ENCODE measurements at regions not wholly inside any gene's neighbourhood (a gene's known extent, or its start where the extent isn't known, plus 50 kb on each side); places are given as distances from the start of the nearest gene placed in this dataset.
"Not testable (repeated sequence)": the region's sequence is repeated elsewhere in the genome, so short reads cannot be mapped to it uniquely, and the experiment has no call there.

DNA sequence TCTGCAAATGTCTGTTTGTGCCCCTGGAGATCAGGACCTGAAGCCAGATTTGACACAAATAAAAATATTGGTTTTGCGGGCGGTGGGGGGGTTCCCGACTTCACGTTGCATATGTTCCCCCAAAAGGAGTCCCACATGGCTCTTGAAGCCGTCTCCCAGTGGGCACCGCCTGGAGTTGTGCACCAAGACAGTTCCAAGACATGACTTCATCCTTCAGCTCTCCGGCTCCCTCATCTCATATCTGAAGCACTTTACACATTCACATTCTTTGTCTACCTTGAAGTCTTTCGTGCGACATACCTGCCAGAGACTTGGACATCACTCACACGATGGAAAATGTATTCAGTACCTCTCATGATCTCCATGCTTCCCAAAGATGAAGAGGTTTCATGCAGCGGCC lies 362.8 kb upstream of the FOXK1 start:
- DNase-seq: no peak

DNA sequence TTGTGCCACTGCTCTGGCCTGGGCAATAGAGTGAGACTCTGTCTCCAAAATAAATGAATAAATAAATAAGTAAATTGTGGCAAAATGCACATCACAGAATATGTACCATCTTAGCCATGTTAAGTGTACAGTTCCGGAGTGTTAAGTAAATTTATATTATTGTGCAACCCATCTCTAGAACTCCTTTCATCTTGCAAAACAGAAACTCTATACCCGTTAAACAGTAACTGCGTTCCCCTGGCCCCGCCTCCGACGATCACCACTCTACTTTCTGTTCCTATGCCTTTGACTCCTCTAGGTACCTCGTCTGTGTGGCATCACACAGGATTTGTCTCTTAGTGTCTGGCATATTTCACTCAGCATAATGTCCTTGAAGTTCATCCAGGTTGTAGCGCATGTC lies 356.4 kb upstream of the FOXK1 start:
- DNase-seq: no peak

DNA sequence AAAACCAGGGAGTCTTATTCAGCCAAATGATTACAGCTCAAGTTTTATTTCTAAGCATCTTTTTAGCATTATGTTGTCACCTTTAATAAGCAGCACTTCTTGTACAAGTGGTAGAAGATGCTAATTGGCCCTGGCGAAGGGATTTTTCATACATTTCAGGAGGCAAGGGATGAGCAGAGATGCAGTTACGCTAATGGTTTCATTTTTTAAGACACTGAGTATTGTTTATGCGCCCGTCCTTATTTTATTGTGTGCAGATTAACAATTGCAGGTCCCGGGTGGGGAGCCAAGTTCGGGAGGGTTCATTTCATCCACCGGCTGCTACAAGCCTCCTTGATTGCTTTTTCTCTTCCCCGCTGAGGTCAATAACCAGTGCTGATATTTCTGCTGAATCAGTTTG lies 350.4 kb upstream of the FOXK1 start:
- no peak for DNase-seq

DNA sequence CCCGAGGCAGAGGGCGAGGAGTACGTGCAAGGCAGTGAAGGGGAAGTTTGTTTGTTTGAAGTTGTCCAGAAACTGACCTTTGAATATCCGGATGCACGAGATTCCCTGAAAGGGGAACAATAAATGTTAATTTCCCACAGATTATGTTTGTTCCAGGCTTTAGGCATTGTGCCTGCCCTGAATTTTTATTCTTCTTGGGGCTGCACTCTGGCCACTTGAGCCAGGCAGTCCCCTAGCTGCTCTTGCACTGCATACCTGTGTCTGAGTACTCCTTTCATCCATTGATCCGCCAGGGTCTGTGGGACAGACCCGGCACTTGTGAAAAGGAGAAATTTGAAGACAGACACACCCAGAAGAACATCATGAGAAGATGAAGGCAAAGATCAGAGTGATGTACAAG lies 343.5 kb upstream of the FOXK1 start:
- no peak for DNase-seq

DNA sequence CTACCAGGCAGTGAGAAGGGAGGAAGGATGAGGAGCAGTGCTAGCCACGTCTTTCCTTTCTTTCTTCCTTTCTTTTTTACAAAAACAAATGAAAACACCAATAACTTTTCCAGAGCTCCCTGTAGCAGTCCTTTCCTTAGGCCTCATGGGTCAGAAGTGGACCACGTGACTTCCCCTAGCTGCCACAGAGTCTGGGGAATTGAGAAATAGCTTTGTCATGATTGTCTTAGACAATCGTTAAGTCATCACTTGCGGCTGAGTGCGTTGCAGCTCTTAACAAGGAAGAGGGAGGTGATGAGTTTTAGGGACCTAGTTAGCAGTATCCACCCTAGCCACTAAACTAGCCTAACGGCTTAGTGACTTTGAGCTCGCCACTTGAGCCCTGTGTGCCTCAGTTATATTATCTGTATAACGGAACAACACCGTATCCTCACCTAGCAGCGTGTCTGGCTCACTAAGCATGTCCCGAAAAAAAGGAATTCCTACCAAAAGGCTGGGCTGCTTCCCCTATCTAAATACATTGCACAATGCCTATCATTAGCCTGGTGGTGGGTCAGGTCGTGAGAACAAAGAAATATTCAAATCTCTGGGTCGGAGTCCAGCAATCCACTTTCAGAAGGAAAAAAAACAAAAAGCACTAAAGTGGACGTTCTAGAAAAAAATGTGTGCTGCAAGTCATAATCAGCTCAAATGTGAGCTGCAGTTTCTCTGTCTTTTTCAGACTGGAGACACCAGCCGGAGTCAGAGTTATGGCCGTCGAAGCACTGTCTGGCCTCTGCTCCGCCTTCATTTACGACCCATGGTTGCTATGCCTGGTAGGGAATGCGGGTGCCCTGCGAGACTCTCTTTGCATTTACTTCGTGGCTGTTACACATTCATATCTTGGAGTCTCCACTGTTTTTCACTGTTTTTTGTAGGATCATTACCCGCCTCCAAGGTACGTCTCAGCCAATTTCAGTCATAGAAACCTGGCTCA lies 338.5 kb upstream of the FOXK1 start:
- DNase-seq: no peak

DNA sequence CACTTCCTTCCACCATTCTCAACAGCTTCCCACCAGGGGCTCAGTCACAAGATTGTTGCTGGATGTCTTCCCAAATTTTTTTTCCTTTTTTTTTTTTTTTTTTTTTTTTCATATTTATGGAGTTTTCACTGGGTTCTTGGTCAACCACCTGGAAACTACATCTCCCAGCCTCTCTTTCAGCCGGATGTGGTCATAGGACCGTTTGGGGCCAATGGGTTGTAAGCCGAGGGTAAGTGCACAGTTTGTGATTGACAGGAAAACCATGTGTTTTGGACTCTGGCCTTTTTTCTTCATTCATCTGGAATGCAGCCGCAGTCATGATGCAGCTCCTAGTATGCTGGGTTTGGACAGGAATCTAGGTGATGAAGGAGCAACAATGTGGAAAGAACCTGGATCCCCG lies 337.1 kb upstream of the FOXK1 start:
- no peak for DNase-seq

DNA sequence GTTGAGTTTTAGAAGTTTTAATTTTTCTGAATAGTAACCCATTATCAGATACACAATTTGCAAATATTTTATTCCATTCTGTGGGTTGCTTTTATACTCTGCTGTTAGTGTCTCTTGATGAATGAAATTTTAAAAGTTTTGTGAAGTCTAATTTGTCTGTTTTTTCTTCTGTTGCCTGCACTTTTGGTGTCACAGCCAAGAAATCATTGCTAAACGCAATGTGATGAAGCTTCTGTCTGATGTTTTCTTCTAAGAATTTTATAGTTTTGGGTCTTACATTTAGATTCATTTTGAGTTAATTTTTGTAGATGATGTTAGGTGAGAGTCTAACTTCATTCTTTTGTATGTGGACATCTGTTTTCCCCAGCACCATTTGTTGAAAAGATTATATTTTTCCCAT lies 330.0 kb upstream of the FOXK1 start:
- no peak for DNase-seq

DNA sequence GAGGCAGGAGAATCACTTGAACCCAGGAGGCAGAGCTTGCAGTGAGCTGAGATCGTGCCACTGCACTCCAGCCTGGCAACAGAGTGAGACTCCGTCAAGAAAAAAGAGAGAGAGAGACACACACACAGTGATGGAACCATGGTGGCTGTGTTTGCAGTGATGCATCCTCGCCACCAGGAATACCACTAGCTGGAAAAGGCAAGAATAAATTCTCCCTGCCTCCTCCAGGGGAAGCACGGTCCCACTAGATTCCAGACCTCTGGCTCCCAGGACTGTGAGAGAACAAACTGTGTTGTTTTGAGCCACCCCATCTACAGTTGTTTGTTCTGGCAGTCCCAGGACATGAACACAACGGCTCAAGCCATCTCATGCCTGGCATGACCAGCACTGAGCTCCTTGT lies 320.3 kb upstream of the FOXK1 start:
- DNase-seq: no peak

DNA sequence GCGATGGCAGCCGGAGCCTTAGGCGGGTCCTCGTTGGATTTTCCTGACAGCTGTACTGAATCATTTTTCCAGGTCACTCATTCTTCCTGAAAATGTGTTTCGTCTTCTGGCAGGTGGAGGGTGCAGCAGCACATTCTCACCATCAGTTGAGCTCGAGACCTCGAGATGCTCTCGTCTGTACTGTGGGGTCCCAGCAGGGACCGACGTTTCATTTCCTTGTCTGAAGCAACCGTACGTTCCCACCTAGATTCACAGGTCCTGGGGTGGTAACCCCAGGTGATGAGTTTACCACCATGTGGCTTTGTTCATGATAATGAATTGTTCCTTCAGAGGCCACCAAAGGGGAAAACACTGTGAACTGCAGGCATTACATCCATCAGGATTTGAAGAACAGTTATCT lies 298.5 kb upstream of the FOXK1 start:
- DNase-seq: no peak

DNA sequence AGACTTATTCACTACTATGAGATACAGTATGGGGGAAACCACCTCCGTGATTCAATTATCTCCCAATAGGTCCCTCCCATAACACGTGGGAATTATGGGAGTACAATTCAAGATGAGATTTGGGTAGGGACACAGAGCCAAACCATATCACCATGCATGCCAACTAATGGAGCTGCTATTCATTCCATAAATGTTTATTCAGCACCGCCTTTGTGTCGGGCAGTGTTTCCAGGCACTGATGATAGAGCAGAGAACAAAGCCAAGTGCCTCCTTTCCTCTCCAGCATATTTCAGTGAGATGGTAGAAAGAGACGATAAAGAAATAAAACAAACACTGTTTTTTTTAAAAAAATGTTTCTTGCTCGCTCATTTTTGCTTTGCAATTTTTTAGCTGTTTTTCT lies 295.9 kb upstream of the FOXK1 start:
- no peak for DNase-seq

DNA sequence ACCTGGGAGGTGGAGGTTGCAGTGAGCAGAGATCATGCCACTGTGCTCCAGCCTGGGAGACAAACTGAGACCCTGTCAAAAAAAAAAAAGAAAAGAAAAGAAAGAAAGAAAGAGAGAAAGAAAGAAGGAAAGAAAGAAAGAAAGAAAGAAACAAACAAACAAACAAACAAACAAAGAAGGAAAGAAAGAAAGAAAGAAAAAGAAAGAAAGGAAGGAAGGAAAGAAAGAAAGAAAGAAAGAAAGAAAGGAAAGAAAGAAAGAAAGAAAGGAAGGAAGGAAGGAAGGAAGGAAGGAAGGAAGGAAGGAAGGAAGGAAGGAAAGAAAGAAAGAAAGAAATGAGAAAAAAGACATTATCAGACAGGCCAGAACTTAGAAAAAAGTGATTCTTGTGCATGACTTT lies 291.0 kb upstream of the FOXK1 start:
- DNase-seq: not testable (repeated sequence)

DNA sequence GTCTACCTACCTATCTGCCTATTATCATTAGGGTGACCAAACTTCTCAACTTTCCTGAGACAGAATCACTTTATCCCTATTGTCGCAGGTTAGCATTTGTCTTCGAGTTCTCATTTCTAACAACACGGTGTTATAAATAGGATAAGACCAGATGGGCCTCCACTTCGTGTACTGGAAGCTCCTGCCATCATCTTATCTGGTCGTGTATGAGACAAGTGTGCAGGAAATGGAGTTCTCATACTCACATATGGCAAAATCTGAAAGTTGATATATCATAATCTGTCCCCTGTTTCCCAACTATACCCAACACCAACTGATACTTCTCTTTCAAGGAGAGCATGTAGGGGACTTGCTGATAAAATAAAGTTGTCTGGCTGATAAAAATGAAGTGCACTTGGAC lies 287.4 kb upstream of the FOXK1 start:
- DNase-seq: no peak

DNA sequence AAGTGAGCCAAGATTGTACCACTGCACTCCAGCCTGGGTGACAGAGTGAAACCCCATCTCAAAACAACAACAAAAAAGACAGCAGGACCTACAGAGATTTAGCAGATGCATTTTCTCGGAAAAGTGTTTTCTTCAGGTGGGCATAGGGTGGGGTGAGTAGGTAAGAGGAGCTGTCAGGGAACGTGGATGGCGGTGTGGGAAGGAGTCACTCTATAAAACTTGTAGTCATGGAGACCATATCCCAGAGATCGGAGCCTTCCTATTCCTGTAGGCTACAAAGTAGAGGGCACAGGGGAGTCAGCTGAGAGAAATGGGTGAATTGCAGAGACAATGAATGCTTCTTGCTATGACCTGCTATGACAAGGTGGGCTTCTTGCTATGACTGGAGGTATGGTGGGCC lies 283.0 kb upstream of the FOXK1 start:
- no peak for DNase-seq

DNA sequence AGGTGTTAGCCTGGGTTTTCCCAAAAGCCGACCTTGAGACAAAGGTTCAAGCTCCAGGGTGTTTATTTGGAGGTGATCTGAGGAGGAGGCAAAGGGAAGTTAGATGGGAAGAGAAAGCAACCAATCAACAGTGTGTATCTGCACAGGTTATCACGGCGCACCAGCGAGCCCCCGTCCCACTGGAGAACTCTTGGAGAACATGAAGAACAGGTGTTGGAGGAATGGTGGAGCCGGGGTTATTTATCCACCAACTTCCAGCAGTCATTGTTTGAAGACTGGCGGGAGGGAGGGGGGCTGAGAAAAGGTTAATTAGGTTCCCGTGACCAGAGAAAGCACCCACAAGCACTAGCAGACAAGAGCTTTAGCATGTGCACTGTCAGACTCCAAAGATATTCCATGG lies 282.5 kb upstream of the FOXK1 start:
- DNase-seq: no peak

DNA sequence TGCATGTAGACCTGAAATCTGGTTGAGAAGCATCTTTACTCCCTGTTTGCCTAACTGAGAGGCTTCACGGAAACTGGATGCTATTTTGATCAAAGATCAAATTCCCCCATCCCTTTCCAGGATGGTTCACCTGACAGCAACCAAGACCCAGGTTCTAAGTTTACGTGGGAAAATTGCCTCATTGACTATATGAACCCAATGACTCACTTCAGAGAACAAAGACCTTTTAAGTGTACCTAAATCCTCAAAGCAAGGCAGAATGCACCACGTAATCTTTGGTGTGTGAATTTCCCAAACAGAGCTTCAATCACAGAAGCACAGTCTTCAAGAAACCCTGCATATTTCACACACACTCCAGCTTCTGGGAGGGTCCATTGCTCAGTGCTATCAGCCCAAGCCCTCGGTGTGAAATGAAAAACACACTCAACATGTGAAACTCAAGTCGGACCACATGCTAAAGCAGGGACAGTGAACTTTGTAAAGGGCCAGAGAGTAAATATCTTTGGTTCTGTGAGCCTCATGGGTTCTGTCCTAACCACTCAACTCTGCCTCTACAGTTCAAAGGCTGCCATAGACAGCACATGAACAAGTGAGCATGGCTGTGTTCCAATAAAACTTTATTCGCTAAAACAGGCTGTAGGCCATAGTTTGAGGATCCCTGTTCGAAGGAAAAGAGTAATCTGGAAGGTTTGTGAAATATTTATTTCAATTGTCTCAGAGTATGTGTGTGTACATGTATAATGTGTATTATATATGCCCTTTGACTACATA lies 275.6 kb upstream of the FOXK1 start:
- no peak for DNase-seq

DNA sequence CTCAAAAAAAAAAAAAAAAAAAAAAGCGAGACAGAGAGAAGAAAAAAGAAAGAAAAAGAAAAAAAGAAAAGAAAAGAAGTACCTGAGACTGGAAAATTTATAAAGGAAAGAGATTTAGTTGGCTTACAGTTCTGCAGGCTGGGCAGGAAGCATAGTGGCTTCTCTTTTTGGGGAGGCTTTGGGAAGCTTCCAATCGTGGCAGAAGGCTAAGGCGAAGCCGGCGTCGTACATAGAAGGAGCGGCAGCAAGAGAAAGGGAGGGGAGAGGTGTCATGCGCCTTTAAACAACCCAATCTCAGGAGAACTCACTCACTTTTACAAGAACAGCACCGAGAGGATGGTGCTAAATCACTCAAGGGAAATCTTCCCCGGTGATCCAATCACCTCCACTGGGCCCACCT lies 272.1 kb upstream of the FOXK1 start:
- no peak for DNase-seq

DNA sequence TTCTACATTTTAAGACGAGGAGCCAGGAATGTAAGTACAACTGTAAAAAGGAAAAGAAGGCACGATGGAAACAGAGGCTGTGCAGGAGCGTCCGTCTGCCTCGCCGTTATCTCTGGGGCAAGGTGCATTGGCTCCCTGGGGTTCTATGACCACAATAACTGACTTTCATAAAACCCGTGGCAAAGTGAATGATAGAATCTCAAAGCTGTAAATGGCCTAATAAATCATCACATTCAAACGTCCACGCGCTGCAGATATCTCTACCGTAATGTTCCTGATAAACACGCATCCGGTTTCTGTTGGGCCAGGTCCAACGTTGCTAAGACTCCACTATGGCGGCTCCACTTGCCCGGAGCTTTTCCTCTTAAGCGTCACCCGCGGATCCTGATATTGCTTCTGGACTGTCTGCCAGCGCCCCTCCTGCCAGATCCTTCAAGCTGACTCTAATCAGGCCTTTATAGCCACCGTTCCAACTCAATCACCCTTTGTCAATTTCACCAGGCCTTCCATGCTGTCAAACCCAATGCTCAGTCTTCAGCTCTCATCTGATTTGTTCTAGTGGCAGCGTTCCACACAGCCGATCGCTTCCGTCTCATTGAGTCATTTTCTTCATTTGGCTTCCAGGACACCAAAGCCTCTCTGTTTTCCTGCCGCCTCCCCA lies 265.6 kb upstream of the FOXK1 start:
- DNase-seq: no peak

DNA sequence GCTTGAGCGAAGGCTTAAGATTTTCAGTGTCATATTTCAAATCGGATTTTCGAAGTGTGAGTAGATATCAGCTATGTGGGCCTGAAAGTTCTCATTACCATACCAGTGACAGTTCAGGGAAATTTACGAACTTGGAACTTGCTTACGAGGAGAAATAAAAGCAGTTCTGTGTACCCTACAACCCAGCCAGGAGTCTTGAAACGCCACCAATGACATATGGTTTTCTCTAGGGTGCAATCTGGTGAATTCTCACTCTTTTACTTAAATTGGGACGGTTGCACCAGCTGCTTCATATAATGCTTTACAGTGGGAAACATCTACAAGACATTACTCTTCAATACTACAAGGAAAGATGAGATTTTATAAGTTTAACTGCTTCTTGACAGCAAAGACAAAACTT lies 253.6 kb upstream of the FOXK1 start:
- no peak for DNase-seq

DNA sequence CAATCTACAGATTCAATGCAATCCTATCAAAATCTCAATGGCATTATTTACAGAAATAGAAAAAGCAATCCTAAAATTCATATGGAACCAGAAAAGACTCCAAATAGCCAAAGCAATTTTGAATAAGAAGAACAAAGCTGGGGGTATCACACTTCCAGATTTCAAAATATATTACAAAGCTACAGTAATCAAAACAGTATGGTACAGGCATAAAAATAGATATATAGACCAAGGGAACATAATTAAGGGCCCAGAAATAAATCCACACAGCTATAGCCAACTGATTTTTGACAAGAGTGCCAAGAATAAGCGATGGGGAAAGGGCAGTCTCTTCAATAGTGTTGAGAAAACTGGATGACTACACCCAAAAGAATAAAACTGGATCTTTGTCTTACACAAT lies 251.9 kb upstream of the FOXK1 start:
- DNase-seq: no peak

DNA sequence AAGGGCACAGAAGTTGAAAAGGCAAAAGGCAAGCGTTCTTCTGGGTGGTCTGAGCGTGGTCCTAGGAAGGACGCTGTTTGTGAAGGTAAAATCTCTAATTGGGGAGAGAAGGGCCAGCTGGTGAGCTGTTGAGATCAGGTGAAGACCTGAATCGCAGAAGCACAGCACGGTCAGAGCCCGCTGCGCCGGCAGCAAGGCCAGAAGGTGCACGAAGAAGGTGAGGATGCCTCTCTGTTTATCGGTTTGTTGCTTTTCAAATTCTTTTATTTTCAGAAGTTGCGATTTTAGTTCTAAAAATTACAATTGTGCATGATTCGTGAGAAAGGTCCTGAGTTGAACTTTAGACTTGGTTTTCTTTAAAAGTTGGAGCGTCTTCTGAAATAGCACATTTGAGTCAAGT lies 247.8 kb upstream of the FOXK1 start:
- DNase-seq: no peak

DNA sequence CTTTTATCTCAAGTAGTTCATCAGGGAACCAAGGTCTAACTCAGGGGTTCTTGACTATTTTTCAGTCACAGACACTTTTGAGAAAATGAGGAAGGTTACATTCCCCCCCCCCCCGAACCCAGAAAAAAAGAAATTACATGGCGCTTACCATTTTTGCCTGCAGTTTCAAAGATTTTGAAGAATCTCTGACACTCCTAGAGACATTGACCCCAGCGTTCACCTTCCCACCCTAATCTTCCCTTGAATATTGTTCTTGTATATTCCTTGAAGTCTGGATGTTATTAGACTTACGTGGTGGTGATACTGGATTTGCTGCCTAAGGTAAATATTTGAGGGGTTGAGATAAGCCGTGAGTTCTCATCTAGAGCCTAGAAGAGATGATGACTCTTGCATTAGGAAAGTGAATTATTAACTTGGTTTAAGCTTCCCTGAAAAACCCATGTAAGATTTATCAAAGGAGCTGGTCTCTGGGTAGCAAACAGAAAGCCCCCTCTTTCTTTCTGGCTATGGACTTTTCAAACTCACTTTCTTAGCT lies 245.7 kb upstream of the FOXK1 start:
- no peak for DNase-seq

DNA sequence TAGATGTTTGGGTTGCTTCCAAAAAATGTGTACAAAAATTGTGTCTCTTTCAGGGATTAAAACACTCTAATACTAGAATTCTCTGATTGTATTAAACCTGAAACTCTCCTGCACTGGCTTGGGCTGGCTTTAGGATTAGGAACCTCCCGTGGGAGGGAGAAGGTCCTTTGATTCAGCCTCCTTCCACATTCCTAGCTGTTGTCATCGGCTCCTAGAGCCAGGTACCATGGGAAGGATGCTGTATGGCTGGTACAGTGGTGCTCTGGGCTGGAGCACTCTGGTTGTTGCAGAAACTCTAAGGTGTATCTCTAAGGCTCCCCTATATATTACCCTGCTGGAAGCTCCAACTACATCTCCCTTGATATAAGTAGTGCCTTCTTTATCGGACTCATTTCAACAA lies 245.2 kb upstream of the FOXK1 start:
- DNase-seq: no peak

DNA sequence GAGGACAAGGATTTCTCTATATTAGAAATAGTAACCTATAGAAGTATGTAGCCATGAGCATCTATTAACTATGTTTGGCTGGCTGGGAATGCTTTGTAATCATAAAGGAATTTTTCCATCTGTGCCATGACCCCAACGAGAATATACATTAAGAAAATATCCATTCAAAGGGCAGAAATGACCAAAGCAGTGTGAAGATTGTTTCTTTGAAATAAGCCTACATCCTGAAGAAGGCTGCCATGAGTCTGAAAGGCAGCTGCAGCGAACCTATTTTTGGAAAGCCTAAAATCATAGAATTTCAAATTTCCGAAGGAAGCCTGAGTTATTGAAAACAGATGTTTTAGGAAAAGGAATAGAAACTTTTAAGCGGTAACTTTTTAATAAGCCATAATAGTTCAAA lies 244.2 kb upstream of the FOXK1 start:
- DNase-seq: no peak

Measured in Kasumi-1 (cell line).